ENCODE measurements at regions not wholly inside any gene's neighbourhood (a gene's known extent, or its start where the extent isn't known, plus 50 kb on each side); places are given as distances from the start of the nearest gene placed in this dataset.

DNA sequence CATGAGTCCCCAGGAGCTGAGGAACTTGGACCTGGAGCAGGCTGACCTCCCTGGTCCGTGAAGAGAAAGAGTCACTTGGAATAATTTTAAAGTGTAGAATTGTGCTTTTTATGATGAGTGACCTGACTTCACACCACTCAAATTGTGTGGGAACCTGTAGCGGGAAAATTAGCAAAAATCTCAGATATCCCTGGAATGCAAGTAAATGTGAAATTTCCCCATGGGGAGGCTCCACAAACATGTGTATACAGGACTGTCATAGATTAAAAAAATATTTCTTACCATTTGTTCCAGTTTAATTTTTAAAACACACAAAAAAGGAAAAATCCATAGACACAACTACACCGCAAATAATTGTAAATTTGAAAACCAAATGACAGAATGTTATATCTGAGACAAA, 1079.6 kb upstream of the PABPC4L start:
- Mint-ChIP-seq H3K36me3 (ENCODE audit: low read depth) (no peaks in the 10 kb centered on the region), H3K4me3 (no peak overlapping the region), H3K27me3 (no peaks in the 10 kb centered on the region), H3K4me1 (ENCODE audit: low read depth) (no peaks in the 10 kb centered on the region), H3K9me3 (peaks cover 7% of the 10 kb centered on the region), H3K27ac (no peak overlapping the region)
- ChIA-PET POLR2A (no interaction called here), CTCF (no interaction called here)
- no peak for DNase-seq
- intact Hi-C loops (cut with micrococcal nuclease), result no loop called here
- ATAC-seq, result no peak
- TF ChIP-seq, protein P1, sequence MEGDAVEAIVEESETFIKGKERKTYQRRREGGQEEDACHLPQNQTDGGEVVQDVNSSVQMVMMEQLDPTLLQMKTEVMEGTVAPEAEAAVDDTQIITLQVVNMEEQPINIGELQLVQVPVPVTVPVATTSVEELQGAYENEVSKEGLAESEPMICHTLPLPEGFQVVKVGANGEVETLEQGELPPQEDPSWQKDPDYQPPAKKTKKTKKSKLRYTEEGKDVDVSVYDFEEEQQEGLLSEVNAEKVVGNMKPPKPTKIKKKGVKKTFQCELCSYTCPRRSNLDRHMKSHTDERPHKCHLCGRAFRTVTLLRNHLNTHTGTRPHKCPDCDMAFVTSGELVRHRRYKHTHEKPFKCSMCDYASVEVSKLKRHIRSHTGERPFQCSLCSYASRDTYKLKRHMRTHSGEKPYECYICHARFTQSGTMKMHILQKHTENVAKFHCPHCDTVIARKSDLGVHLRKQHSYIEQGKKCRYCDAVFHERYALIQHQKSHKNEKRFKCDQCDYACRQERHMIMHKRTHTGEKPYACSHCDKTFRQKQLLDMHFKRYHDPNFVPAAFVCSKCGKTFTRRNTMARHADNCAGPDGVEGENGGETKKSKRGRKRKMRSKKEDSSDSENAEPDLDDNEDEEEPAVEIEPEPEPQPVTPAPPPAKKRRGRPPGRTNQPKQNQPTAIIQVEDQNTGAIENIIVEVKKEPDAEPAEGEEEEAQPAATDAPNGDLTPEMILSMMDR (IDR thresholded peaks at IDR 0.05), result no peak

DNA sequence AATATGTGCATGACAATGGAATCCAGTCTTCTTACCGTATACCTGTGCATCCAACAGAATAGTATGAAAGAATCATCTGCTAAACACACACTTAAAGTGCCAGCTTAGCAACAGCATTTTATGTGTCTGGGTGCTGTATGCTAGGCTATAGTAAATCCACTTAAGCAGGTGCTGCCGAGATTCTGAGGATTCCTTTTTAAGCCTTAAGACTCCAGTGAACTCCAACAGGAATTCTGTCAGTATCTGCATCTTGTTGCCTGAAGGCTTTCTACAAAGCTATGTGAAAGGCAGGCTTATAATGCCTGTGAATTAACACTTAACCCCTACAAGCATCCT, 1076.4 kb upstream of the PABPC4L start:
- H3K4me3 Mint-ChIP-seq, result no peak overlapping the region
- no peaks in the 10 kb centered on the region for H3K4me1 Mint-ChIP-seq (ENCODE audit: low read depth)

DNA sequence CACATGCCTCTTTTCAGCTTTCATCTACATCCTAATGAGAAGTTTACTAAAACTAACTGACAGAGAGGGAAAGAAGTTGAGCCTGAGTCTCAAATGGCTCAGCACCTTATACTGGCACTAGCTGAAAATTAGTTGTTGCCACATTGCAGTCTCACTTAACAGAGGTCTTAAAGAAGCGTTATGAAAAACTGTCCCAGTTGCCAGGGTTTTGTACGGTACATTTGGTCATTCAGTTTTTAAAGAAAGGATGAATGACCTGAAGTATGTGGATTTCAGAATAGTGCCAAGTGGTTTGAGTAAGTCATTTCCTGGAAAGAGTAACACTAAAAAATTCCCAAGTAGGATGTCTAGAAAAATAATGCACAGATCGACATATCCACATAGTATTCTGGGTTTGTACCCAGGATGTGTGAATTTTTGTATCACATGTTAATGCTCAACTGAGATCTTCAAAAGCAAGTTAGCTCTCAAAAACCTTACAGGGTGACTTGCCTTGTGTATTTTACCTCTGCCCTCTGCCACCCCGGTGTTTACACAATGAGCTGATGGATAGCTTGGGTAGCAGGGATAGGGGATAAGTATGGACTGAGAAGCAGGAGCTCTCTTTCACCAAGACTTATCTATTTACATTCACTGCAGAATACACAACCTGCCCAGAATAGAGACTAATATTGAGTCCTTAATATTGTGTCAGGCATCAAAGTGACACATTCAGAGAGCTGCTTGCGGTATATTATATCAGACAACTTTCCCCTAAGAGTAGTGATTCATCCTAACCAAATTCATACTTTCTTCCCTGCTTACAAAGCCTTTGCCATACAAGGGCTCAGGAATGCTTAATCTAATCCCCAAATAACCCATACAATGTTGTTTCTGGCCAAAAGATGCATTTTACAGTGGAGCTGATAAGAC, 1075.7 kb upstream of the PABPC4L start:
- Mint-ChIP-seq H3K27ac (no peak overlapping the region), H3K4me1 (ENCODE audit: low read depth) (no peaks in the 10 kb centered on the region), H3K27me3 (no peaks in the 10 kb centered on the region), H3K36me3 (ENCODE audit: low read depth) (no peaks in the 10 kb centered on the region), H3K4me3 (no peak overlapping the region), H3K9me3 (peaks cover 7% of the 10 kb centered on the region)
- POLR2A ChIA-PET, result no interaction called here
- ATAC-seq (no peak), DNase-seq (no peak)
- TF ChIP-seq, protein P1 (IDR thresholded peaks at IDR 0.05), result no peak
- CTCF ChIA-PET, result no interaction called here
- intact Hi-C loops (cut with micrococcal nuclease), result no loop called here

More for the DNA sequence above, 1076.4 kb upstream of the PABPC4L start:
- Mint-ChIP-seq H3K36me3 (ENCODE audit: low read depth) (no peaks in the 10 kb centered on the region), H3K27me3 (no peaks in the 10 kb centered on the region), H3K9me3 (peaks cover 7% of the 10 kb centered on the region), H3K27ac (no peak overlapping the region)
- no peak for ATAC-seq
- CTCF ChIA-PET, result no interaction called here
- no peak for DNase-seq
- intact Hi-C loops (cut with micrococcal nuclease), result no loop called here
- POLR2A ChIA-PET, result no interaction called here
- TF ChIP-seq, protein P1 (IDR thresholded peaks at IDR 0.05), result no peak

DNA sequence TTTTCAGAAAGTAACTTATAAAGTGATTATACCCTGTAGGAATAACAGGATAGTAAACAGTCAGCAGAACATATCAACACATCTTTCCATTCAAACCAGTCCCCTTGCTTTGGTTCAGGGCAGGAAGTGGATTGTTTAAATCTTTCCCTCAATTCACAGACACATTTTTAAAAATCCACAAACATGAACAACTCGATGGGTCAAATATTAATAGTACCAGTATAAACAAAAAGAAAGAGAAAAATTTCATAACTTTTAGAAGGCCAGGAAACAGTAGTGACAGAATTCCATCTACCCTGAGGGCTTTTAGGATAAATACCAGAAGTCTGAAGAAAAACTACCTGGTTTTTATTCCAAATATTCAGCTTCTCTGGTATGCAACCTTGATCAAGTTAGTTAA, 1072.8 kb upstream of the PABPC4L start:
- DNase-seq (no peak), ATAC-seq (no peak)
- Mint-ChIP-seq H3K27me3 (no peaks in the 10 kb centered on the region), H3K4me1 (ENCODE audit: low read depth) (no peaks in the 10 kb centered on the region), H3K36me3 (ENCODE audit: low read depth) (no peaks in the 10 kb centered on the region), H3K27ac (no peak overlapping the region), H3K9me3 (peaks cover 6% of the 10 kb centered on the region), H3K4me3 (no peak overlapping the region)
- intact Hi-C loops (cut with micrococcal nuclease), result no loop called here
- TF ChIP-seq, protein P1 (IDR thresholded peaks at IDR 0.05), result no peak
- POLR2A ChIA-PET, result no interaction called here
- CTCF ChIA-PET, result no interaction called here

DNA sequence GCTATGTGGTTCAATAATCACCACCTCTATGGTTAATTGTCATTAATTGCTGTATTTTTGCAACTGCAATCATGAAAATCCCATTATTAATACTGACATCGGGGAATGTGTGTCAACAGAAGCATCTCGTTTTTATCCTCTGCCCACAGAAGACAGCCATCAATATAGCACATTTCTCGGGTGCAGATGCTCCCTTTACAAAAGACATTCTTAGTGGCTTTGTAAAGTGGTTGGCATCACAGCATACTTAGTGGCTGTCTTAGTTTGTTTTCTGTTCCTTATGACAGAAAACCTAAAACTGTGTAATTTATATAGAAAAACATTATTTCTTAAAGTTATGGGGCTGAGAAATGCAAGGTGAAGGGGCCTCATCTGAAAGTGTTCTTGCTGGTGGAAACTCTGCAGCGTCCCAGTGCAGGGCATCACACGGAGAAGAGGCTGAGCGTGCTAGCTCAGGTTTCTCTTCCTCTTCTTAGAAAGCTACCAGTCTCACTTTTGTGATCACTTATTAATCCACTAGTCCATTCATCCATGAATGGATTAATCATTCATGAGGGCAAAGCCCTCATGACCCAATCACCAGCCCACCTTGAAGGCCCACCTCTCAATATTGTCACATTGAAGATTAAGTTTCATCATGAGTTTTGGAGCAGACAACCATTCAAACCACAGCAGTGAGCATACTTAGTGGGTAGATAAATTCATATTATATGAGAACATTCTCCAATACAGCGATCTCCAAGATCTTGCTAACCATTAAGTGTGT, 1067.7 kb upstream of the PABPC4L start:
- no peak overlapping the region for H3K4me3 Mint-ChIP-seq
- DNase-seq (no peak), ATAC-seq (no peak)
- H3K27me3 Mint-ChIP-seq, result no peaks in the 10 kb centered on the region
- H3K9me3 Mint-ChIP-seq, result no peaks in the 10 kb centered on the region
- no peaks in the 10 kb centered on the region for H3K36me3 Mint-ChIP-seq (ENCODE audit: low read depth)
- TF ChIP-seq, protein P1 (IDR thresholded peaks at IDR 0.05), result no peak
- POLR2A ChIA-PET, result no interaction called here
- no peaks in the 10 kb centered on the region for H3K4me1 Mint-ChIP-seq (ENCODE audit: low read depth)
- H3K27ac Mint-ChIP-seq, result no peak overlapping the region
- intact Hi-C loops (cut with micrococcal nuclease), result no loop called here
- CTCF ChIA-PET, result no interaction called here

Measured in activated CD8-positive, alpha-beta T cell treated with anti-CD3 and anti-CD28 coated beads for 36 hours (primary cell).